ENCODE measurements at regions not wholly inside any gene's neighbourhood (a gene's known extent, or its start where the extent isn't known, plus 50 kb on each side); places are given as distances from the start of the nearest gene placed in this dataset.

DNA sequence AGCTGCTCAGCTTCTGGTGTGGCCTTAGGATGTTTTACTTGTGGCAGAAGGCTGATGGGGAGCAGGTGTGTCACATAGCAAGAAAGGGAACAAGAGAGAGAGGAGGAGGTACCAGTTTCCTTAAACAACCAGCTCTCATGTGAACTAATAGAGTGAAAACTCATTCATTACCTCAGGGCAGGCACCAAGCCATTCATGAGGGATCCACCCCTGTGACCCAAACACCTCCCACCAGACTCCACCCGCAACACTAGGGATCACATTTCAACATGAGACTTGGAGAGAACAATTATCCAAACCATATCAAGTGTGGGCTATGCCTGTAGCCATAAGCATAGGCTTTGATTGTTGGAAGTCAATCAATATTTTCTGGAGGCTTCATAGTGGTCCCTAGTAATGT is 56.0 kb downstream of the GSX2 start (continued):
- TF ChIP-seq, protein P1, sequence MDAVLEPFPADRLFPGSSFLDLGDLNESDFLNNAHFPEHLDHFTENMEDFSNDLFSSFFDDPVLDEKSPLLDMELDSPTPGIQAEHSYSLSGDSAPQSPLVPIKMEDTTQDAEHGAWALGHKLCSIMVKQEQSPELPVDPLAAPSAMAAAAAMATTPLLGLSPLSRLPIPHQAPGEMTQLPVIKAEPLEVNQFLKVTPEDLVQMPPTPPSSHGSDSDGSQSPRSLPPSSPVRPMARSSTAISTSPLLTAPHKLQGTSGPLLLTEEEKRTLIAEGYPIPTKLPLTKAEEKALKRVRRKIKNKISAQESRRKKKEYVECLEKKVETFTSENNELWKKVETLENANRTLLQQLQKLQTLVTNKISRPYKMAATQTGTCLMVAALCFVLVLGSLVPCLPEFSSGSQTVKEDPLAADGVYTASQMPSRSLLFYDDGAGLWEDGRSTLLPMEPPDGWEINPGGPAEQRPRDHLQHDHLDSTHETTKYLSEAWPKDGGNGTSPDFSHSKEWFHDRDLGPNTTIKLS (IDR thresholded peaks at IDR 0.05; ENCODE audit: borderline replicate concordance, low read depth), result no peak
- TF ChIP-seq NR0B1 (IDR thresholded peaks at IDR 0.05; ENCODE audit: partially characterized antibody) (no peak), ZNF518B (CRISPR knock-in tag; IDR thresholded peaks at IDR 0.05) (no peak), FOXM1 (IDR thresholded peaks at IDR 0.05; ENCODE audit: low read depth) (no peak), FOXM1 (CRISPR knock-in tag; IDR thresholded peaks at IDR 0.05; ENCODE audit: low read depth) (no peak)
